H1 (cell line): ENCODE measurements at regions not wholly inside any gene's neighbourhood (a gene's known extent, or its start where the extent isn't known, plus 50 kb on each side); places are given as distances from the start of the nearest gene placed in this dataset.

Experiments used
- ATF2 ChIP-seq: IDR thresholded peaks from 2 replicates; pipeline ENCODE4 v1.6.1; 2012; ENCODE audit warnings: low read length, inconsistent platforms
- CTCF ChIP-seq, 3 experiments: IDR thresholded peaks; 1 replicate in 2 of 3; 2 replicates in 1 of 3; pipeline versions ENCODE4 v1.5.1 to v1.6.1; 2011; ENCODE audit warnings: low read length in 3 of 3, mild to moderate bottlenecking in 3 of 3, inconsistent platforms in 2 of 3, low read depth in 1 of 3, moderate library complexity in 1 of 3; ENCODE audit not compliant: insufficient read depth in 1 of 3; ENCODE audit errors: control extremely low read depth in 1 of 3
- POLR2A ChIP-seq, 2 experiments: IDR thresholded peaks; 1 replicate in 1 of 2; 2 replicates in 1 of 2; pipeline ENCODE4 v1.6.1; 2011; ENCODE audit warnings: low read depth in 2 of 2, low read length in 2 of 2, mild to moderate bottlenecking in 2 of 2; ENCODE audit errors: control extremely low read depth in 1 of 2

GRCh38 chr3:139759470-139759869 lies 81.7 kb upstream of the NMNAT3 start:
- TF ChIP-seq POLR2A (IDR thresholded peaks at IDR 0.05; ENCODE audit: control extremely low read depth in 1 of 2, low read depth in 2 of 2, low read length in 2 of 2): no peak
- no peak for TF ChIP-seq ATF2
- TF ChIP-seq CTCF (IDR thresholded peaks at IDR 0.05; ENCODE audit: control extremely low read depth in 1 of 3, insufficient read depth in 1 of 3, low read depth in 1 of 3, low read length in 3 of 3): no peak
